GM12878 (cell line): ENCODE measurements at regions not wholly inside any gene's neighbourhood (a gene's known extent, or its start where the extent isn't known, plus 50 kb on each side); places are given as distances from the start of the nearest gene placed in this dataset.

Experiments
- ATAC-seq: fragments of 200-7000 bp; cut with Tn5 transposase; 3 replicates; pipeline ENCODE4 v1.9.1; 2020; ENCODE audit warnings: mild to moderate bottlenecking, moderate library complexity
- BruUV-seq: library from RNA; stranded (reverse); fragments of 400-500 nt; replicated peaks from 2 replicates; lab custom pipeline; 2021; lab: Mats Ljungman, UMichigan
- CTCF ChIA-PET: fragments of 300-600 bp; sonication (Branson Sonifier 250); formaldehyde crosslinking; extraction: SDS; loops from one replicate; lab custom pipeline; 2021; ENCODE audit warnings: inconsistent platforms; lab: Yijun Ruan, JAX
- POLR2A ChIA-PET: fragments of 350-600 bp; formaldehyde crosslinking; extraction: SDS; loops from one replicate; lab custom pipeline; 2021; ENCODE audit warnings: inconsistent platforms; lab: Charles Lee
- RAD21 ChIA-PET: fragments of 300-600 bp; sonication (Branson Sonifier 250); formaldehyde crosslinking; loops from one replicate; lab custom pipeline; 2023; ENCODE audit warnings: antibody characterized with exemption; ENCODE audit not compliant: unreplicated experiment; lab: Charles Lee
- SMC1A ChIA-PET: fragments of 300-600 bp; sonication (Branson Sonifier 250); formaldehyde crosslinking; loops from one replicate; lab custom pipeline; 2023; ENCODE audit not compliant: unreplicated experiment, uncharacterized antibody; lab: Charles Lee
- DNase-seq: peaks from one replicate; pipeline ENCODE4 v3.0.0-alpha.2; 2011; ENCODE audit warnings: low read depth, low spot score
- FAIRE-seq: peaks from 3 replicates; lab custom pipeline; 2011; peaks lifted over from hg19 to GRCh38; lab: Jason Lieb, UNC
- H2AFZ ChIP-seq: 2 replicates; pipeline ENCODE4 v1.6.0; 2011; ENCODE audit warnings: low read depth, low read length, control low read depth; ENCODE audit not compliant: control insufficient read depth
- H3K27ac ChIP-seq: 2 replicates; pipeline ENCODE4 v1.5.1; 2011; ENCODE audit warnings: control low read depth; ENCODE audit not compliant: control insufficient read depth, insufficient read depth
- H3K27me3 ChIP-seq, 2 experiments: replicated peaks in 1 of 2; 2 replicates each; pipeline versions ENCODE4 v1.6.0 to v1.6.1; 2011; ENCODE audit warnings: low read length in 1 of 2; ENCODE audit not compliant: control insufficient read depth in 2 of 2, insufficient read depth in 2 of 2
- H3K36me3 ChIP-seq, 2 experiments: 2 replicates each; pipeline ENCODE4 v1.5.1; 2011; ENCODE audit warnings: low read length in 1 of 2; ENCODE audit not compliant: control insufficient read depth in 2 of 2, insufficient read depth in 2 of 2
- H3K4me1 ChIP-seq: 2 replicates; pipeline ENCODE4 v1.6.1; 2011; ENCODE audit warnings: mild to moderate bottlenecking, low read length, moderate library complexity, mixed read lengths; ENCODE audit not compliant: control insufficient read depth, insufficient read depth
- H3K4me2 ChIP-seq: 2 replicates; pipeline ENCODE4 v1.6.0; 2011; ENCODE audit warnings: control low read depth; ENCODE audit not compliant: control insufficient read depth, insufficient read depth
- H3K4me3 ChIP-seq: fragments of 200-600 bp; sonication (generic); 2 replicates; pipeline ENCODE4 v1.5.1; 2016
- H3K79me2 ChIP-seq: 2 replicates; pipeline ENCODE4 v1.6.0; 2011; ENCODE audit warnings: low read length; ENCODE audit not compliant: control insufficient read depth, insufficient read depth
- H3K9ac ChIP-seq: 2 replicates; pipeline ENCODE4 v1.8.0; 2011; ENCODE audit warnings: low read length, control low read depth, mixed read lengths; ENCODE audit not compliant: control insufficient read depth, insufficient read depth
- H3K9me3 ChIP-seq: replicated peaks from 3 replicates; pipeline ENCODE4 v1.5.1; 2011; ENCODE audit warnings: mild to moderate bottlenecking, low read length; ENCODE audit not compliant: control insufficient read depth, insufficient read depth
- H4K20me1 ChIP-seq: 2 replicates; pipeline ENCODE4 v1.6.0; 2011; ENCODE audit not compliant: control insufficient read depth, insufficient read depth
- ATF2 ChIP-seq: IDR thresholded peaks from 2 replicates; pipeline ENCODE4 v1.6.1; 2012; ENCODE audit warnings: low read length, inconsistent platforms
- BRCA1 ChIP-seq: IDR thresholded peaks from 2 replicates; pipeline ENCODE4 v1.6.1; 2011; ENCODE audit warnings: low read depth, low read length, improper control_type of control experiment
- FOS ChIP-seq: IDR thresholded peaks from 3 replicates; pipeline ENCODE4 v1.6.1; 2011; ENCODE audit warnings: borderline replicate concordance; ENCODE audit not compliant: insufficient read length; ENCODE audit errors: extremely low read depth
- GABPA ChIP-seq: IDR thresholded peaks from 2 replicates; pipeline ENCODE4 v1.6.1; 2014; ENCODE audit warnings: antibody characterized with exemption, low read depth, mild to moderate bottlenecking, inconsistent platforms
- HDAC6 ChIP-seq: fragments of 200-600 bp; sonication (generic); IDR thresholded peaks from one replicate; pipeline ENCODE4 v1.8.0; 2017; ENCODE audit warnings: antibody characterized with exemption; ENCODE audit not compliant: unreplicated experiment
- KLF5 ChIP-seq: fragments of 450-650 bp; IDR thresholded peaks from 2 replicates; pipeline ENCODE4 v1.6.1; 2014; ENCODE audit warnings: mild to moderate bottlenecking; ENCODE audit not compliant: partially characterized antibody
- MEF2B ChIP-seq: fragments of 450-650 bp; IDR thresholded peaks from 2 replicates; pipeline ENCODE4 v1.6.1; 2018; ENCODE audit warnings: mild to moderate bottlenecking, moderate library complexity; ENCODE audit not compliant: partially characterized antibody, poor library complexity, severe bottlenecking
- MLLT1 ChIP-seq: fragments of 450-650 bp; IDR thresholded peaks from 2 replicates; pipeline ENCODE4 v1.6.1; 2016; ENCODE audit warnings: mild to moderate bottlenecking
- MYB ChIP-seq: fragments of 150-350 bp; IDR thresholded peaks from 2 replicates; pipeline ENCODE4 v1.6.1; 2014; ENCODE audit warnings: mild to moderate bottlenecking, low read depth, low read length, borderline replicate concordance
- NBN ChIP-seq: fragments of 450-650 bp; IDR thresholded peaks from 2 replicates; pipeline ENCODE4 v1.6.1; 2016
- POLR2A ChIP-seq: IDR thresholded peaks from 2 replicates; pipeline ENCODE4 v1.6.1; 2011; ENCODE audit warnings: low read depth, mild to moderate bottlenecking, low read length
- RAD21 ChIP-seq: IDR thresholded peaks from 2 replicates; pipeline ENCODE4 v1.6.1; 2011; ENCODE audit warnings: mild to moderate bottlenecking, low read depth, low read length, moderate library complexity; ENCODE audit not compliant: insufficient read depth
- RAD51 ChIP-seq: fragments of 450-650 bp; IDR thresholded peaks from 2 replicates; pipeline ENCODE4 v1.6.1; 2016; ENCODE audit warnings: moderate library complexity, mild to moderate bottlenecking, inconsistent platforms
- RBBP5 ChIP-seq: fragments of 200-600 bp; sonication (generic); conservative IDR thresholded peaks from 2 replicates; pipeline ENCODE4 v1.6.1; 2016
- SUPT20H ChIP-seq: IDR thresholded peaks from 2 replicates; pipeline ENCODE4 v1.6.1; 2011; ENCODE audit warnings: low read depth, mild to moderate bottlenecking, low read length, moderate library complexity, borderline replicate concordance; ENCODE audit not compliant: control insufficient read depth
- whole genome bisulfite sequencing: methylation state at CpG from one replicate; pipeline ENCODE4 v1.1.6; 2016; ENCODE audit warnings: low lambda C conversion rate; ENCODE audit not compliant: insufficient replicate concordance, insufficient coverage; ENCODE audit errors: missing lambda C conversion rate; 5-methylcytosine and 5-hydroxymethylcytosine counted together
- in situ Hi-C: fragments of 300-500 bp; cut with MboI; formaldehyde crosslinking; loops from 9 replicates; pipeline ENCODE4 v1.14.3; 2018; ENCODE audit warnings: mixed read lengths
- intact Hi-C: fragments of 100-400 bp; cut with micrococcal nuclease; formaldehyde crosslinking; loops from one replicate; pipeline ENCODE4 v1.14.2; 2022; ENCODE audit not compliant: unreplicated experiment

GRCh38 chr6:47992809-47993208, 118.2 kb downstream of the PTCHD4 start:
- no peak overlapping the region for H3K4me2 ChIP-seq
- H3K79me2 ChIP-seq = no peaks in the 10 kb centered on the region
- no peaks in the 10 kb centered on the region for H3K27me3 ChIP-seq
- no peak overlapping the region for H3K4me3 ChIP-seq
- BruUV-seq = no TSS peak
- no peak overlapping the region for H3K27ac ChIP-seq
- no peaks in the 10 kb centered on the region for H3K9me3 ChIP-seq
- WGBS = 2% methylated on average over 3 of the region's 3 CpGs
- TF ChIP-seq RAD51 (no peak), HDAC6 (no peak), MLLT1 (no peak), RBBP5 (no peak), POLR2A (no peak), BRCA1 (no peak), FOS (no peak), GABPA (no peak), MEF2B (no peak)
- CTCF ChIA-PET = interaction anchor here (0.6 kb wide), 1 partner anchor 302 kb away, joined by 3 read pairs; no protein-coding TSS in a partner anchor
- H2AFZ ChIP-seq = no peak overlapping the region
- POLR2A ChIA-PET = no interaction called here
- no peak overlapping the region for H3K9ac ChIP-seq
- SMC1A ChIA-PET = no interaction called here
- DNase-seq (no peak), ATAC-seq (no peak), FAIRE-seq (no peak)
- intact Hi-C loops = no loop called here
- RAD21 ChIA-PET = no interaction called here
- in situ Hi-C loops = no loop called here
- H4K20me1 ChIP-seq = no peaks in the 10 kb centered on the region
- H3K36me3 ChIP-seq = no peaks in the 10 kb centered on the region
- H3K4me1 ChIP-seq = no peaks in the 10 kb centered on the region

- no TSS peak for BruUV-seq
- Histone ChIP-seq H4K20me1 (no peaks in the 10 kb centered on the region), H3K27me3 (no peaks in the 10 kb centered on the region), H3K4me1 (no peaks in the 10 kb centered on the region), H3K36me3 (no peaks in the 10 kb centered on the region), H3K79me2 (no peaks in the 10 kb centered on the region), H3K9me3 (no peaks in the 10 kb centered on the region), H3K4me2 (no peak overlapping the region), H2AFZ (no peak overlapping the region), H3K9ac (no peak overlapping the region), H3K4me3 (no peak overlapping the region), H3K27ac (no peak overlapping the region)
- WGBS = 26% methylated on average over 2 of the region's 2 CpGs
- intact Hi-C loops (no loop called here), in situ Hi-C loops (no loop called here)
- CTCF ChIA-PET = no interaction called here
- RAD21 ChIA-PET = no interaction called here
- POLR2A ChIA-PET = no interaction called here
- no peak for DNase-seq
- FAIRE-seq = no peak
- ATAC-seq = no peak
- SMC1A ChIA-PET = no interaction called here
- TF ChIP-seq SUPT20H (no peak), RAD51 (no peak), RAD21 (no peak), MYB (no peak), ATF2 (no peak), KLF5 (no peak), NBN (no peak)
These were observed 127.5 kb downstream of the PTCHD4 start for GRCh38 chr6:47983491-47983890.
